Esophagus squamous epithelium (tissue), 5 donors: ENCODE measurements at regions not wholly inside any gene's neighbourhood (a gene's known extent, or its start where the extent isn't known, plus 50 kb on each side); places are given as distances from the start of the nearest gene placed in this dataset.

Source experiments
- DNase-seq: peaks from one replicate; lab custom pipeline; 2025; lab: John Stamatoyannopoulos, UW
- H3K27ac ChIP-seq, 4 donors: fragments of 200-600 bp; sonication (generic); one replicate each; pipeline ENCODE4 v1.5.1; 2016 to 2019; ENCODE audit warnings: mild to moderate bottlenecking in 1 of 4
- H3K27me3 ChIP-seq, 4 donors: fragments of 200-600 bp; sonication (generic); 1 replicate in 3 of 4; 2 replicates in 1 of 4; pipeline versions ENCODE4 v1.5.1 to v1.6.0; 2017 to 2021; ENCODE audit warnings: antibody characterized with exemption in 1 of 4
- H3K36me3 ChIP-seq, 3 donors: fragments of 200-600 bp; sonication (generic); one replicate each; pipeline ENCODE4 v1.5.1; 2016 to 2019
- H3K4me1 ChIP-seq, 3 donors: fragments of 200-600 bp; sonication (generic); one replicate each; pipeline ENCODE4 v1.5.1; 2017 to 2019
- H3K4me3 ChIP-seq, 4 donors: fragments of 200-600 bp; sonication (generic); 1 replicate in 3 of 4; 2 replicates in 1 of 4; pipeline ENCODE4 v1.5.1; 2016 to 2019; ENCODE audit warnings: mild to moderate bottlenecking in 2 of 4, moderate library complexity in 1 of 4
- H3K9me3 ChIP-seq, 3 donors: fragments of 200-600 bp; sonication (generic); one replicate each; pipeline ENCODE4 v1.5.1; 2016 to 2019
- CTCF ChIP-seq, 6 experiments: fragments of 450-650 bp in 4 of 6; fragments of 200-600 bp in 2 of 6; sonication (generic) in 2 of 6; IDR thresholded peaks; one replicate each; pipeline ENCODE4 v1.5.1; 2016 to 2019; ENCODE audit warnings: antibody characterized with exemption in 6 of 6, mild to moderate bottlenecking in 4 of 6, moderate library complexity in 4 of 6
- POLR2A ChIP-seq, 4 donors: fragments of 450-650 bp; IDR thresholded peaks; one replicate each; pipeline ENCODE4 v1.6.1; 2017; ENCODE audit warnings: antibody characterized with exemption in 4 of 4, mild to moderate bottlenecking in 4 of 4, moderate library complexity in 3 of 4
- WGBS, 2 donors: methylation state at CpG; one replicate each; pipeline ENCODE4 v1.1.5; 2018; 5-methylcytosine and 5-hydroxymethylcytosine counted together
- intact Hi-C: fragments of 100-400 bp; cut with DNase I; formaldehyde crosslinking; loops from one replicate; pipeline ENCODE4 v1.15.0; 2022
- donor health status: DM: yes; HTN: yes; CAD: no.

- intact Hi-C loops: no loop called here
- TF ChIP-seq POLR2A (IDR thresholded peaks at IDR 0.05) (no peak), CTCF (IDR thresholded peaks at IDR 0.05) (no peak)
These were observed 385.5 kb downstream of the SEMA3D start for GRCh38 chr7:84801396-84801795.

GRCh38 chr7:84800846-84801245, 386.0 kb downstream of the SEMA3D start:
- WGBS, 2 donors: 67 to 92% methylated on average over 1 of the region's 1 CpG

More at GRCh38 chr7:84801396-84801795, 385.5 kb downstream of the SEMA3D start:
- H3K27ac ChIP-seq: no peak overlapping the region
- peaks cover 0 to 21% (median 4%) of the 10 kb centered on the region in 3 donors for H3K4me1 ChIP-seq
- H3K36me3 ChIP-seq: no peaks in the 10 kb centered on the region
- no peak for DNase-seq
- no peak overlapping the region for H3K4me3 ChIP-seq
- no peaks in the 10 kb centered on the region for H3K27me3 ChIP-seq
- H3K9me3 ChIP-seq: no peaks in the 10 kb centered on the region

GRCh38 chr7:84799106-84799505, 387.8 kb downstream of the SEMA3D start:
- WGBS, 2 donors: 25 to 33% methylated on average over 4 of the region's 4 CpGs
- no peak for DNase-seq
- peaks cover 0 to 21% (median 4%) of the 10 kb centered on the region in 3 donors for H3K4me1 ChIP-seq
- no peak overlapping the region for H3K4me3 ChIP-seq
- TF ChIP-seq POLR2A (IDR thresholded peaks at IDR 0.05) (no peak), CTCF (IDR thresholded peaks at IDR 0.05) (no peak)
- H3K9me3 ChIP-seq: no peaks in the 10 kb centered on the region
- no peaks in the 10 kb centered on the region for H3K36me3 ChIP-seq
- peak overlapping the region in 3 of 4 donors; percentile 13 to 17 (median 13) for H3K27ac ChIP-seq
- H3K27me3 ChIP-seq: no peaks in the 10 kb centered on the region
- intact Hi-C loops: no loop called here

More at GRCh38 chr7:84800846-84801245, 386.0 kb downstream of the SEMA3D start:
- no peaks in the 10 kb centered on the region for H3K27me3 ChIP-seq
- DNase-seq: no peak
- intact Hi-C loops: no loop called here
- no peak for TF ChIP-seq CTCF (IDR thresholded peaks at IDR 0.05)
- no peak for TF ChIP-seq POLR2A (IDR thresholded peaks at IDR 0.05)
- H3K9me3 ChIP-seq: no peaks in the 10 kb centered on the region
- H3K4me3 ChIP-seq: no peak overlapping the region
- H3K4me1 ChIP-seq: peaks cover 0 to 21% (median 4%) of the 10 kb centered on the region in 3 donors
- H3K27ac ChIP-seq: peak overlapping the region in 1 of 4 donors; percentile 25
- no peaks in the 10 kb centered on the region for H3K36me3 ChIP-seq

GRCh38 chr7:84792231-84792893, 394.5 kb downstream of the SEMA3D start:
- H3K36me3 ChIP-seq: no peaks in the 10 kb centered on the region
- TF ChIP-seq POLR2A (IDR thresholded peaks at IDR 0.05) (no peak), CTCF (IDR thresholded peaks at IDR 0.05) (no peak)
- DNase-seq: no peak
- no peak overlapping the region for H3K27ac ChIP-seq
- intact Hi-C loops: no loop called here
- no peaks in the 10 kb centered on the region for H3K9me3 ChIP-seq
- no peak overlapping the region for H3K4me3 ChIP-seq
- H3K27me3 ChIP-seq: no peaks in the 10 kb centered on the region
- WGBS, 2 donors: 69 to 77% methylated on average over 8 of the region's 8 CpGs
- no peaks in the 10 kb centered on the region for H3K4me1 ChIP-seq

- Histone ChIP-seq H3K4me1 (no peaks in the 10 kb centered on the region), H3K9me3 (no peaks in the 10 kb centered on the region), H3K36me3 (no peaks in the 10 kb centered on the region), H3K4me3 (no peak overlapping the region), H3K27ac (no peak overlapping the region), H3K27me3 (no peaks in the 10 kb centered on the region)
- TF ChIP-seq CTCF (IDR thresholded peaks at IDR 0.05) (no peak), POLR2A (IDR thresholded peaks at IDR 0.05) (no peak)
- 34 to 51% methylated on average over 2 of the region's 2 CpGs for WGBS, 2 donors
- intact Hi-C loops: no loop called here
- no peak for DNase-seq
These were observed 396.0 kb downstream of the SEMA3D start for GRCh38 chr7:84790882-84791281.
